Fibroblast of skin of right quadriceps (primary cell): ENCODE measurements at regions not wholly inside any gene's neighbourhood (a gene's known extent, or its start where the extent isn't known, plus 50 kb on each side); places are given as distances from the start of the nearest gene placed in this dataset.
A peak's percentile ranks its signal among the peaks of the same experiment; 100 is the strongest.

Experiments used
- DNase-seq: peaks from one replicate; pipeline ENCODE4 v3.0.0-alpha.2; 2013

GRCh38 chr4:74878323-74878722 lies 54.6 kb upstream of the PARM1 start:
- DNase-seq = no peak

DNA sequence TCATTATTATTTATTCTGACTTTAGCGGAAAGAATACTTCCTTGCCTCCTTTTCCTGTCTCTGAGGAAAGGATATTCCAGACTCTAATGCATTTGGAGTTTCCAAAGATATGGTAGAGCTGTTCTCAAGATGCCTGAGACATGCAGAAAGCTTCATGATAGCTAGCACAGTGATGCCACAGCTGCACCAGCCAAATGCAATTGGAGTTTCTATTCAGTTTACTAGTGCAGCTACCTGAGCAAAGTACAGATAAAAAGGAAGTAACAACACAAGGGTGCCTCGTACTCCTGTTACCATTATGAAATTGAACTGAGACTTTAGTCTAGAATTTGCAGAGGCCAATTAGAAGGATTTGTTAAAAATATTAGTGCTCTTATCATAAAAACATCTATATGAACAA lies 57.5 kb upstream of the PARM1 start:
- no peak for DNase-seq

DNA sequence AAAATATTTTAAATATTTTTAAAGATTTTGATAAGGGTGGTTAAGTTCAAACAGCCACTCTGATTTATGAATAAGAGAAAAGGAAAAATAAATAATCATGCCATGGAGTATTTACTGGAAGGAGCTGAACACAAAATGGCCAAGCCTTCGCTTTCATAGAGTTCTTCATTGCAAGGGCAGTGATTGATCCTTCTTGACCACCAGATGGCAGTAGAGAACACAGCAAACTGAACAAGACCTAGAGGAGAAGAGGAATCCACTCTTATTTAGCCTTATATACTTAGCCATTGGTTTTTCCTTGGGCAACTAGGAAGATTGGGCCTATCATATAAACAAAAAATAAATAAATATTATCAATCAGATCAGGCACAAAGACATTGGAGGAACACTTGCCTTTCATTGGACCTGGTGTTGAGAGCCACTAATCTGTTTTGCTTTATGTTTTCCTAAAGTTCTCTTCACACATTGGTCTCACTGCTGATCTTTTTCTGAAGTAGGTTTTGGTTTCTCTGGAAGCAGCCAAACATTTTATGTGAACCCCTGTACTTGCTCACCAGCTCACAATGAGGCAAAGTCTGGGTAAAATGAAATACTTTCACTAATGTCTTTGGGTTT lies 58.1 kb upstream of the PARM1 start:
- DNase-seq = peak; percentile 63

DNA sequence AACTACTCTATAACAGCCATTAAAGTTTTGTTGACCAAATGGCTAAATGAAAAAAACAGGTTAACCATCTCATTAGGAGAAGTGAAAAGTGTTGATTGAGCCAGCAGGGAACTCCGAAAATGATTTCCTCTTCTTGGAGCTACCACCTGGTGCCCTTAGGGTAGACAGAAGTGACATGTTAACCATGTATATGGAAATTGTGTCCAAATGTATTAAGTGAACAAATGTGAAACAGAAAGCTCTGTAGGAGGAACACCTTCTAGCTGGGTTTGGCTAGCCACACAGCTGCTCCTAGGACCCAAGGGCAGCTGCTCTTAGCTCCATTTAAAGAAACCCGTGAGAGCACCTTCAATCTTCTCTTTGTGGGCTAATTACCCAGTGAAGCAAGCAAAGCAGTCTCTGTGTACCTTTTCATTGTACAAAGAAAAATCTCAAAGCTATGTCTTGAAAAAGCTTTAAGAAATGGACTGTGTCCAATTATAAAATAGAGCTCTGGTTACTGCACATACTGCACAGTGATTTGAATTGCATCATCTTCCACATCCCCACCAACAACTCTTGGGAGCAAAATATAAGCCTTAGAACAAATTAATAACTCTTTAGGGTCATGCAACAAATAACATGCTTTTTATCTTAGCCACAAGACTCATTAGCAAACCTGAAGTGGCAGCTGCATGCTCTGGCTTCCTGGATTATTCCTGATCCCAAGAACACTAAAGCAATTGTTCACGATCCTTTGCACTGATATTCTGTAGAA lies 59.2 kb upstream of the PARM1 start:
- DNase-seq = no peak

DNA sequence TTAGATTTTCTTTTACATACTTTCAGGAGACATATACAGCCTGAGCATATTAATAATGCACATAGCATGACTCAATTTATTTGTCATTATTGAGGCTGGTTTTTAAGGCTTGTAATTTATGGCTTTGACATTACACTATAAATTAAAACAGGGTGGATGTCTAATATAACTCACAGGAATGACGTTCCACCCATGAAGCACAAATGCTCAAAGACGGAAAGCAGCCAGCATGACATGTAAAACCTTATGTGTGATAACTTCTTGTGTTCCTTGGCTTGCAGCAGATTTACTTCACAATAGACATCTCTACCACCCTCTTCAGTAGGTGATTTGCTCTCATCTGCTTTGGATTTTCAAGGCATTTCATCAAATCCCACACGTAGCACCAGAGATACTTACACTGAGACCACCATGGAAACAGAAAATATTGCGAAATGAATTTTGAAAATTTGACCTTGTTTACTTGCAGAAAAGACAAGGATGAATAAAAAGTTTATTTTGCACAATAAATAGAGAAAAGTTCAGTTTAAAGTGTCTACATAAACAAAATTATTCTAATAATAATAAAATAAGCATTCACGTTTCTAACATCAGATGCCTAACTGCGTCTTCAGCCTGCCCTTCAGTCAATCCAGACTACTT lies 64.7 kb upstream of the BTC start:
- DNase-seq = peak; percentile 2

DNA sequence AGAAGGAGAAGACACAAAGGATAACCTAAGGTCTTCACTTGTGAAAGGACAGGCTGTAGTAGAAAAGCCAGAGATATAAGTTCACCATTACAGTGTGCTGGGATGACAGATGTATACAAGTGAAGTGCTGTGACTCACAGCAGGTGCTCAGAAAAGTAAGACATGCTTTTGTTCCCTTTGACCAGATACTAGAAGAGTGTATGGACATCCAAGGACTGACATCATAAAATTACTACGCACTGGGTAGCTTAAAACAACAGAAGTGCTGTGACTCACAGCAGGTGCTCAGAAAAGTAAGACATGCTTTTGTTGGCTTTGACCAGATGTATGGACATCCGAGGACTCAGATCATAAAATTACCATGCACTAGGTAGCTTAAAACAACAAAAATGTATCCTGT lies 61.6 kb upstream of the BTC start:
- DNase-seq = no peak

- DNase-seq = no peak
Observed at GRCh38 chr4:74848774-74849173, 54.5 kb upstream of the BTC start.

DNA sequence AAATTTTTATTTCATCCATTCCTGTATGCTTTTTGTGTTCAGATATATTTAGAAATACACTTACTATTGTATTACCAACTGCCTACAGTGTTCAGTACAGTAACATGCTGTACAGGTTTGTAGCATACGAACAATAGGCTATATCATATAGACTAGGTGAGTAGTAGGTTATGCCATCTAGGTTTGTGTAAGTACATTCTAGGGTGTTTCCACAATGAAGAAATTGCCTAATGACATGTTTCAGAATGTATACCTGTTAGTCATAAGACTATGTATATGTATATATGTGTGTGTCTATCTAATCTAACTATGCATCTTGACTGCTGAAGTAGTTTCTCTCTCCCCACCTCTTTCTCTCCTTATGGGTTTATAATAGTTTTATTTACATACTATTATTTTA lies 51.5 kb upstream of the BTC start:
- DNase-seq = no peak
